Left lung (tissue), 4 donors: ENCODE measurements at regions not wholly inside any gene's neighbourhood (a gene's known extent, or its start where the extent isn't known, plus 50 kb on each side); places are given as distances from the start of the nearest gene placed in this dataset.

Source experiments
- ATAC-seq: fragments of 200-7000 bp; cut with Tn5 transposase; one replicate; pipeline ENCODE4 v1.9.1; 2020; ENCODE audit warnings: moderate library complexity
- DNase-seq, 4 donors: peaks; one replicate each; pipeline ENCODE4 v3.0.0-alpha.2; 2013 to 2020
- H3K27ac ChIP-seq, 2 donors: fragments of 200-600 bp; sonication (generic) in 1 of 2; one replicate each; pipeline versions ENCODE4 v1.5.0 to v1.8.0; 2020 to 2021
- H3K27me3 ChIP-seq, 2 donors: fragments of 200-600 bp; sonication (generic) in 1 of 2; one replicate each; pipeline versions ENCODE4 v1.5.0 to v1.8.0; 2020 to 2021
- H3K36me3 ChIP-seq, 2 donors: fragments of 200-600 bp; sonication (generic) in 1 of 2; one replicate each; pipeline versions ENCODE4 v1.5.0 to v1.8.0; 2020 to 2021
- H3K4me1 ChIP-seq, 2 donors: fragments of 200-600 bp; one replicate each; pipeline ENCODE4 v1.8.0; 2021
- H3K4me3 ChIP-seq, 2 donors: fragments of 200-600 bp; sonication (generic) in 1 of 2; one replicate each; pipeline versions ENCODE4 v1.5.0 to v1.8.0; 2020 to 2021; ENCODE audit warnings: mild to moderate bottlenecking in 1 of 2
- H3K9me3 ChIP-seq, 2 donors: fragments of 200-600 bp; sonication (generic) in 1 of 2; one replicate each; pipeline versions ENCODE4 v1.5.0 to v1.8.0; 2020 to 2021
- intact Hi-C, 2 donors: fragments of 100-400 bp; cut with DNase I; formaldehyde crosslinking; loops; one replicate each; pipeline versions ENCODE4 v1.11.2 to v1.14.2; 2022
- TF ChIP-seq, protein P1 (sequence below), 2 donors: fragments of 200-600 bp; sonication (generic) in 1 of 2; IDR thresholded peaks; one replicate each; pipeline versions ENCODE4 v1.5.0 to v1.8.0; 2021; ENCODE audit warnings: antibody characterized with exemption in 2 of 2
- donor health status: DM: no; HTN: yes; CAD: no.
- donor health status: DM: no; HTN: no; CAD: no.

DNA sequence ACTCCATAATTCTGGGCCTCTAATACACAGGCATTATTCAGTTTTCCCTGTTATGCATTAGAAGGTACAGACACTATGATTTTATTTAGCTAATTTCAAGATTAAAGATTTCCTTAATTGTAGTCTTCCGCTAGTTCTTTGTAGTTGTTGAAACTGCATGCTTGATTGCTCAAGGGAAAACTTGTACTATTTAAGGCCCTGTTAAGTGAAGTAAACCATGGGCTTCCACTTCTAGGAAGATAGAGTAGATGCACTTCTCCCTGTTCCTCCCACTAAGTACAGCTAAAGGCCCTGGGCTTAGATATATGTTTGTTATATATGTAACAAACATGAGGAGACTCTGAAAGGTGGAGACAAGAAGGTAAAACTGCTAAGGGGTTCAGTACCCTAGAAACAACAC lies 215.8 kb upstream of the LEF1 start:
- no peaks in the 10 kb centered on the region for H3K27me3 ChIP-seq
- no peak overlapping the region for H3K4me3 ChIP-seq
- DNase-seq, result no peak
- no peaks in the 10 kb centered on the region for H3K4me1 ChIP-seq
- no peak overlapping the region for H3K27ac ChIP-seq
- TF ChIP-seq, protein P1, sequence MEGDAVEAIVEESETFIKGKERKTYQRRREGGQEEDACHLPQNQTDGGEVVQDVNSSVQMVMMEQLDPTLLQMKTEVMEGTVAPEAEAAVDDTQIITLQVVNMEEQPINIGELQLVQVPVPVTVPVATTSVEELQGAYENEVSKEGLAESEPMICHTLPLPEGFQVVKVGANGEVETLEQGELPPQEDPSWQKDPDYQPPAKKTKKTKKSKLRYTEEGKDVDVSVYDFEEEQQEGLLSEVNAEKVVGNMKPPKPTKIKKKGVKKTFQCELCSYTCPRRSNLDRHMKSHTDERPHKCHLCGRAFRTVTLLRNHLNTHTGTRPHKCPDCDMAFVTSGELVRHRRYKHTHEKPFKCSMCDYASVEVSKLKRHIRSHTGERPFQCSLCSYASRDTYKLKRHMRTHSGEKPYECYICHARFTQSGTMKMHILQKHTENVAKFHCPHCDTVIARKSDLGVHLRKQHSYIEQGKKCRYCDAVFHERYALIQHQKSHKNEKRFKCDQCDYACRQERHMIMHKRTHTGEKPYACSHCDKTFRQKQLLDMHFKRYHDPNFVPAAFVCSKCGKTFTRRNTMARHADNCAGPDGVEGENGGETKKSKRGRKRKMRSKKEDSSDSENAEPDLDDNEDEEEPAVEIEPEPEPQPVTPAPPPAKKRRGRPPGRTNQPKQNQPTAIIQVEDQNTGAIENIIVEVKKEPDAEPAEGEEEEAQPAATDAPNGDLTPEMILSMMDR (IDR thresholded peaks at IDR 0.05), result no peak
- intact Hi-C loops, result no loop called here
- H3K9me3 ChIP-seq, result no peaks in the 10 kb centered on the region
- no peak for ATAC-seq
- H3K36me3 ChIP-seq, result no peaks in the 10 kb centered on the region

DNA sequence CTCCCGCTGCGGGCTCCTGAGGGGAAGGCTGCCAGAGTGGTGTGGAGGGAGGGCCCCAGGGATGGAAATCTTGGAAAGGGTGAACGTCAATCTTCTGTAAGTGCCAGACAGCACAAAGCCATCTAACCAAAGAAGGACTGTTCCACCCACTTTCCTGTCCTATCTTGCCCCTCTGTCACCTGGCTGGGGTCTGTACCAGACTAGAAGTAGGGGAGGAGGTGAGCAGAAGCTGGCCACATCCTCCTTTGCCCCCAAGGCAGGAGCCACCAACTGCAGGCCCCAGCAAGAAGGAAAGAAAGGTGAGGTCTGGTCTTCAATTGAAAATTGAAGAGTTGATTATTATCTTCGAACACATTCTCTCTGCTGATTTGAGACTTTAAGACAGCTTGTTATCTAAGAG lies 214.4 kb upstream of the LEF1 start:
- no peaks in the 10 kb centered on the region for H3K27me3 ChIP-seq
- H3K4me3 ChIP-seq, result no peak overlapping the region
- ATAC-seq (no peak), DNase-seq (no peak)
- intact Hi-C loops, result no loop called here
- no peaks in the 10 kb centered on the region for H3K36me3 ChIP-seq
- H3K27ac ChIP-seq, result no peak overlapping the region
- H3K4me1 ChIP-seq, result no peaks in the 10 kb centered on the region
- TF ChIP-seq, protein P1 (IDR thresholded peaks at IDR 0.05), result no peak
- H3K9me3 ChIP-seq, result no peaks in the 10 kb centered on the region

DNA sequence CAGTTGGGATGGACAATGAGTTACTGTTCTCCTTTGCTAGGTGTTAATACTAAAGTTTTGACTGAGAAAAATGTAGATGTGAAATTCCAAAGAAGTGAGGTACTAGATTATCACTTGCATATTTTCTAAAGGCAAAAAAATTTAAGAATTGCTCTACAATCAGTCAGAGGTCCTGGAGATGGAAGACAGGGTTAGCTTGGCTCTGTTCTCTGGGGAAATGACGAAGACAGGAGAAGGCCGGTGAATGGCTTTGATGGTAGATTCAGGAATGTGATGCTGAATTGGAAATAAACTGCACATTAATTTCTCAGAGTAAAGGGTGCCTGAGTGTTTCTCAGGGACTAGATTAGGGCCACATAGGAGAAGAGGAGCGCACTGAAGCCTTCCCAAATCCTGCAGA lies 214.0 kb upstream of the LEF1 start:
- no peaks in the 10 kb centered on the region for H3K27me3 ChIP-seq
- DNase-seq (no peak), ATAC-seq (no peak)
- TF ChIP-seq, protein P1 (IDR thresholded peaks at IDR 0.05), result no peak
- no peaks in the 10 kb centered on the region for H3K4me1 ChIP-seq
- H3K27ac ChIP-seq, result no peak overlapping the region
- no peaks in the 10 kb centered on the region for H3K36me3 ChIP-seq
- no peaks in the 10 kb centered on the region for H3K9me3 ChIP-seq
- no peak overlapping the region for H3K4me3 ChIP-seq
- intact Hi-C loops, result no loop called here

DNA sequence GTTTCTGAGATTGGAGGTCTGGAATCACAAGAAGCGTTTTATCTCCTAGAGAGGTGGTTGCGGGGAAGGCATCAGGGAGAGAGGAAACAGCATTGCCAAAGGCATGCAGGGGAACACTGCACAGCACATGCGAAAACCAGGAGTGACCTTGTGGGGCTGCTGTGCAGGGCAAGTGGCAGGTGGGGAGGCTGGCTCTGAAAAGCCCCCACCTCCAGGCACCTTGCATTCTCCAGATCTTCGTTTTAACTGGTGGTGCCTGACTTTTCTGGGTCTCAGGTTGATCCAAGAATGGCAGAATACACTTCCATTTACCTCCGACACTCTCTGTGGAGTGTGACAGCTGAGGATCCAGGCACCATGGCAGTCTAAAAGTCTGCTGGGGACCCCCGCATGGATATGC lies 209.4 kb upstream of the LEF1 start:
- Histone ChIP-seq H3K27ac (no peak overlapping the region), H3K4me1 (no peaks in the 10 kb centered on the region), H3K36me3 (no peaks in the 10 kb centered on the region), H3K9me3 (no peaks in the 10 kb centered on the region), H3K4me3 (no peak overlapping the region), H3K27me3 (no peaks in the 10 kb centered on the region)
- intact Hi-C loops, result no loop called here
- DNase-seq (no peak), ATAC-seq (no peak)
- TF ChIP-seq, protein P1 (IDR thresholded peaks at IDR 0.05), result no peak

DNA sequence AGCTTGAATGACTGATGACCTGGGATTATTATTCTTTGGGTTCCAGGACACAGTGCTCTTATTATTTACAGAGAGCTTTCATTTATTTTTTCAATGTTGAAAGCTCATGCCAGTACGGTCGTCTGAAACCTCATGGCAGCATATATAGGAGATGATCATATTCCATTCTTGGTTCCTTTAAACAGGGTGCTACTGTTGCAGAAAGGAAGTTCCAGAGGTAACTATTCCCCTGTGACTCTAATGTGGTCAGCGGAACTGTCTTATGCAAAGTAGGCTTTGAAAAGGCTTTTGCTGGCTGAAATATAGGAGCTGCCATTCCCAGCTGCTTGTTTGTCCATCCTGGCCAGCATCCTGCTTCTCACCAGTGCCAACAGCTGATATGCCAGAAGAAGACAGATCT lies 208.3 kb upstream of the LEF1 start:
- TF ChIP-seq, protein P1 (IDR thresholded peaks at IDR 0.05), result no peak
- intact Hi-C loops, result no loop called here
- Histone ChIP-seq H3K4me1 (no peaks in the 10 kb centered on the region), H3K36me3 (no peaks in the 10 kb centered on the region), H3K9me3 (no peaks in the 10 kb centered on the region), H3K27ac (no peak overlapping the region), H3K4me3 (no peak overlapping the region), H3K27me3 (no peaks in the 10 kb centered on the region)
- ATAC-seq, result no peak
- no peak for DNase-seq
